Esophagus squamous epithelium (tissue), 4 donors: ENCODE measurements at regions not wholly inside any gene's neighbourhood (a gene's known extent, or its start where the extent isn't known, plus 50 kb on each side); places are given as distances from the start of the nearest gene placed in this dataset.

ENCODE experiments used
- CTCF ChIP-seq, 6 experiments: fragments of 450-650 bp in 4 of 6; fragments of 200-600 bp in 2 of 6; sonication (generic) in 2 of 6; IDR thresholded peaks; one replicate each; pipeline ENCODE4 v1.5.1; 2016 to 2019; ENCODE audit warnings: antibody characterized with exemption in 6 of 6, mild to moderate bottlenecking in 4 of 6, moderate library complexity in 4 of 6
- POLR2A ChIP-seq, 4 donors: fragments of 450-650 bp; IDR thresholded peaks; one replicate each; pipeline ENCODE4 v1.6.1; 2017; ENCODE audit warnings: antibody characterized with exemption in 4 of 4, mild to moderate bottlenecking in 4 of 4, moderate library complexity in 3 of 4

GRCh38 chr10:105502058-105502457 lies 861.0 kb downstream of the SORCS3 start:
- TF ChIP-seq POLR2A (IDR thresholded peaks at IDR 0.05) (no peak), CTCF (IDR thresholded peaks at IDR 0.05) (no peak)
